GM18505 (cell line): ENCODE measurements at regions not wholly inside any gene's neighbourhood (a gene's known extent, or its start where the extent isn't known, plus 50 kb on each side); places are given as distances from the start of the nearest gene placed in this dataset.

Source experiments
- ATAC-seq: cut with Tn5 transposase; IDR thresholded peaks from one replicate; pipeline ENCODE4 v1.9.1; 2021; ENCODE audit not compliant: unreplicated experiment
- POLR2A ChIP-seq: IDR thresholded peaks from 4 replicates; pipeline ENCODE4 v1.6.1; 2011; ENCODE audit warnings: borderline replicate concordance; ENCODE audit not compliant: insufficient read depth, insufficient read length; ENCODE audit errors: extremely low read depth

DNA sequence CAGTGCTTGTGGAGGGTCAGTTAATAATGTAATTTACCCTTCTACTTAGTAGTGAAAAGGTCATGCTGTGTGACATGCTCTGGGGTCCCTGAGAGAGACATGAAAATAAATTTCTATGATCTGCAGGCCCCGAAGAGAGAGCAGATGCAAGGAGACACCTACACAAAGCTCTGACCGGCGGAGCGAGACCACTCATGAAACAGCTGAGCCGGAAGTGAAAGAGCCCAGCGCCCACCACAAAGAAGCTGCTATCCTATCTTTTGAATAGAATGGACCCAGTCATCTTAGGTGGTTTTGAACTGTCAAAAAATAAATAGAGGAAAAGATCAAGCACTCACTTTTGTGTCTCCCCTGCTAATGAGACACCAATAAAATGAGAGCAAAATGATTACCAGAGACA lies 190.0 kb downstream of the MED10 start:
- ATAC-seq = peak; percentile 97

GRCh38 chr5:6187501-6187900 lies 190.8 kb downstream of the MED10 start:
- no peak for ATAC-seq
- TF ChIP-seq POLR2A = no peak

More for the DNA sequence above, 190.0 kb downstream of the MED10 start:
- TF ChIP-seq POLR2A = no peak

- ATAC-seq = no peak
- TF ChIP-seq POLR2A = no peak
Measured at GRCh38 chr5:6185574-6185973, 192.8 kb downstream of the MED10 start.

DNA sequence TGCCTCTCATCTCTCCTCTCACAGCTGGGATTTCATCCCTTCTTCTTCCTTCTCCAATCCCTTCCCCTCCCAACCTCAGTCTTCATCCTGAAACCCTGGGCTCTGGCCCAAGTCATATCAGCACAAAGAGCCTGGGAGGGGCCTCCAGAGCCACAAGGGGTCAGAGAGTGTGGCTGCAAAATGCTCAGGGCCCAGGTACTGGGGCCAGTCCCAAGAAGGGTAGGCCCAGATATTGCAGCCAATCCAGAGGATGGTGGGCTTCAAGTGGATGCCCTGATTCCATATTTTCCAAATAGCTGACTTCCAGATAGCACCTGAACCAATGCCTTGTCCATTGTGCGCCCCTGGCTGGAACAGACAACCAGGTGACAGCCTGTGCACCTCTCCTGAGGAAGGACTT lies 193.9 kb downstream of the MED10 start:
- no peak for TF ChIP-seq POLR2A
- ATAC-seq = no peak

DNA sequence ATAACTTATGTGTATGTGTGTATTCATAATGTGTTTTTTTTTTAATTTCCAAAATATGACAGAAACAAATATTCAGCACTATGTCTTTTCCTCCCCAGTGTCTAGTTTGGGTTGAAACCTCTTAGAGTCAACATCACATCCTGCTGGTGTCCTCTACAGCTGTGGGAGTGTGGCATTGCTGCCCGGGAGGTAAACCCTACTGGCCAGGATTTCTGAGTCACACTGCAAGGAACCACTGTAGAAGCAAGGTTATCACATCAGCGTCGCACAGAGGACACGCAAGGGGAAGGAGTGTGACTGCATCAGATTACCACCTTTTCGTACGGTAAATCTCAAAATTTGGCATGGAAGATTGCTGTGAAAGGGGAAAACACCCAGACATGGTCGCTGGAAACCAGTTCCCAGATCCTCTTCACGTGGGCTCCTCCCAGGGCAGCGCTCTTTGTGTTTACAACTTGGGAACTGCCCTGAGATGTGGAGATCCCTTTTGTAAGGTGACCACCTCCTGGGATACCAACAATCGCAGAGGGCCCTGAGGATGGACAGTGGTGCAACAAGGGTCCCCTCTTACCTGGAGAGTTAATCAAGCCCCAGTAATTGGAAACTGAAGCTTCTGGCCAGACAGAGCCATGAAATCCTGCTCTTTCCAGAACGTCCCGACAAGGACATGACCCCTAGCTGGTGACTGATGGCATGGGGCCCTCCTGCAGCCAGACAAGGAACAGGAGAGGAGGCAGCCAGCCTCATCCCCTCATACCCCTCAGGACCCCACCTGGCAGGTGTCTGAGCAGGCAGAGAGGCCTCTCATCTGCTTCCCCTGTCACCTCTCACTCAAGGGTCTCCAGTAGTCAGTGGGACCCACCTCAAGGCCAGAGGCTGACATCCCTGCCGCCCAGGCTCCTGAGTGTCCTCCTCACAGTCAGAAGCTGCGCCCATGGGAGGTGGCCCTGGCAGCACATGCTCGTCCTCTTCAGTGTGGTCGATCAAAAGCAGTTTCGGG lies 194.7 kb downstream of the MED10 start:
- no peak for TF ChIP-seq POLR2A
- ATAC-seq = no peak

GRCh38 chr5:6182271-6182815 lies 196.0 kb downstream of the MED10 start:
- no peak for TF ChIP-seq POLR2A
- ATAC-seq = no peak

- ATAC-seq = no peak
- TF ChIP-seq POLR2A = no peak
Measured at GRCh38 chr5:6181871-6182270, 196.5 kb downstream of the MED10 start.

DNA sequence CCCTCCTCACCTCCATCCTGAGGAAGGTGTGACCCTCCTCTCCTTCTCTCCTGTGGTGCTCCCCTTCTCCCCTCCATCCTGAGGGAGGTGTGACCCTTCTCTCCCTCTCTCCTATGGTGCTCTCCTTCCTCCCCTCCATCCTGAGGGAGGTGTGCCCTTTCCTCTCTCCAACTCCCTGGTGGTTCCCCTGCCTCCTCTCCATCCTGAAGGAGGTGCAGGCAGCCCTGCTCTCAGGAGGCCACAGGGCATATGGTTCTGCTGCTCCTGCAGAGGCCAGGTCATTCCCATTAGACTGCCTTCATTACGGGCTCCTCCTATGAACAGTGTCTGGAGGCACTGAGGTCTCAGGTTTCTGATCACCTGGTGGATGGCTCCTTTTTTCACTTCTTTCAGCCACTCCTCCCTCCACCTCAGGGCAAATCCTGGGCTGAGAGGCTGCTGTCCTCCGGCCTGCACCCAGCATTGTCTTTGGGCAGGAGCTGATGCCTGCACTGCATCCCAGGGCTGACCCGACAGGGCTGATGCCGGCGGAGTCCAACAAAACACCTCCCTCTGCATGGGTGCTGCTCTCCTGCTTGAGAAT lies 197.1 kb downstream of the MED10 start:
- ATAC-seq = no peak
- no peak for TF ChIP-seq POLR2A

- TF ChIP-seq POLR2A = no peak
- ATAC-seq = no peak
Measured at GRCh38 chr5:6180231-6180872, 198.0 kb downstream of the MED10 start.

DNA sequence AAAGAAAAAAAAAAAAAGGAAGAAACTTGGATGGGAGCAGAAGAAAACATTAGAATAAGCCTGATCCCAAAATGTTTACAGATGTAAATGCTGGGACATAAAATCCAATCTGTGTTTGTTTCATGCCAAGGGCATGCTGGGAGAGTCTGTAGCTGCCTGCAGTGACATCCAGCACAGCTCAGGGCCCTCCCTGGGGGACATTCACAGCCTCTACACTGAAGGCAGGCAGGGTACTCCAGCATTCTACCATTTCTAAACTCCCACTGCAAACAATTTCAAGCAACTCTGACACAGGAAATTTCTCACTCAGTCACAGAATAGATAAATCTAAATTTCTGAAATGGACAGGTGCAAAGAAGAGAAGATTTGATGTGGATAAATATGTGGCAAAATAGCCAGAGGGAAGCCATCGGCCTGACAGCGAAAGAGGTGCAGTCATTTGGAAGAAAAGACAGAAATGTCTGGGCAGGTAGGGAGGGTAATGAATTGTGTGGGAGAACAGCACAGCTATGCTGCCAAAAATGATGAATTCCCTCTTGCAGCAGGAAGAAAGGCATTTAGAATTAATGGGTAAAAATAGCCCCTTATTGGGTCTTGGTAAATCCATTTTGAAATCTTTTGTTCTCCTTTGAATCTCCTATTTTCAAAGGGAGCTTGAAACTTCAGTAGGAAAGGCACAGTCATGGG lies 199.4 kb downstream of the MED10 start:
- TF ChIP-seq POLR2A = no peak
- no peak for ATAC-seq

DNA sequence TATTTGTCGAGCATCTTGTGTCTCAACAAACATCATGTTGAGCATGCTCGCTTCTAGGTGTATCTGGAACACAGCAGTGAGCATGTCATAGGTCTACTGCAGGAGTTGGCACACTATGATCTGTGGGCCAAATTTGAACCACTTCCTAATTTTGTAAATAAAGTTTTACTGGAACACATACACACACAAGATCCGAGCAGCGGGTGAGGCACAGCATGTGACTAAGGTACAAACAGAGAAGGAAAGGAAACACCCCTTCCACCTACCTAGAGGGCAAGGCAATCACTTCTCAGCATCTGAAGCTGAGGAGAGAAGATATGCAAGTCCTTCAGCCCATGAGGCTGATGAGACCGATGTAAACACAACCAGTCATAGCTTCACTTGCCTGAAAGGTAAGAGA lies 200.4 kb downstream of the MED10 start:
- no peak for TF ChIP-seq POLR2A
- ATAC-seq = no peak

GRCh38 chr5:6176102-6176693 lies 202.1 kb downstream of the MED10 start:
- ATAC-seq = no peak
- TF ChIP-seq POLR2A = no peak

- no peak for ATAC-seq
- no peak for TF ChIP-seq POLR2A
Measured at GRCh38 chr5:6175172-6175854, 203.0 kb downstream of the MED10 start.

DNA sequence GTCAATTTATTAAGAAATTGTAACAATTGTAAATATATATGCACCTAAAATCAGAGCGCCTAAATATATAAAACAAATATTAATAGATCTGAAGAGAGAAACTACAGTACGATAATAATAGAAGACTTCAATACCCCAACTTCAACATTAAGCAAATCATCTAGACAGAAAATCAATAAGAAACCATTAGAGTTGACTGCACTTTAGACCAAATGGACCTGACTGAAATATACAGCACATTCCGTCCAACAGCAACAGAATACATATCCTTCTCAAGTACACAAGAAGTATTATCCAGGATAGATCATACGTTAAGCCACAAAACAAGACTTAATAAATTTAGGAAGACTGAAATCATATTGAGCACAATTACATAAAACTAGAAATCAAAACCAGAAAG lies 208.7 kb downstream of the MED10 start:
- no peak for TF ChIP-seq POLR2A
- no peak for ATAC-seq
